DND-41 (cell line): ENCODE measurements at regions not wholly inside any gene's neighbourhood (a gene's known extent, or its start where the extent isn't known, plus 50 kb on each side); places are given as distances from the start of the nearest gene placed in this dataset.

ENCODE experiments used
- CTCF ChIP-seq: IDR thresholded peaks from 2 replicates; pipeline ENCODE4 v1.5.1; 2012; ENCODE audit warnings: borderline replicate concordance, low read length, moderate library complexity, mild to moderate bottlenecking; ENCODE audit not compliant: poor library complexity, severe bottlenecking; ENCODE audit errors: extremely low read depth
- EZH2 ChIP-seq: IDR thresholded peaks from 3 replicates; pipeline ENCODE4 v1.6.1; 2012; ENCODE audit warnings: borderline replicate concordance, low read depth, mild to moderate bottlenecking, moderate library complexity, low read length, inconsistent platforms; ENCODE audit not compliant: severe bottlenecking

- TF ChIP-seq EZH2 (no peak), CTCF (no peak)
These were observed 296.9 kb upstream of the GOT2 start for GRCh38 chr16:59030923-59031485.
